H4 (cell line): ENCODE measurements at regions not wholly inside any gene's neighbourhood (a gene's known extent, or its start where the extent isn't known, plus 50 kb on each side); places are given as distances from the start of the nearest gene placed in this dataset.

Experiments
- DNase-seq: peaks from one replicate; pipeline ENCODE4 v3.0.0-alpha.2; 2015; ENCODE audit warnings: low spot score

- DNase-seq = no peak
These were observed 186.1 kb downstream of the MN1 start for GRCh38 chr22:27615408-27615807.

DNA sequence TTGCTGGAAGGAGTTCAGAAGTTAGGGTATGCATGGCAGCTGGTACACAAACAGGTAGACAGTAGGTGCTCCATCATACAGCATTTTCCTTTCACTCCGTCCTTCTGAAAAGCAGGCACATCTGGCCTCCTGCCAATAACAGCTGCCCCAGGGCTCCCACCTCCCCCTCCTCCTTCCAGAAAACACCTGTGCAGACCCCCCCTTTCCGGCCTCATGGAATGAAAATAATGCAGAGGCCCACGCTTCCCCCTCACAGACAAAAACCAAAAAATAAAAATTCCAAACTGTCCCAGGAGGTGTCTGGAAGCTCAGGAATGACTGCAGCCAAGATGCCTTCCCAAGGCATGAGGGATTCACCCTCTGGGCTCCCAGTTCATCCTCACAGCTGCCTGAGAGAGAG lies 185.5 kb downstream of the MN1 start:
- no peak for DNase-seq

- DNase-seq = no peak
These were observed 184.2 kb downstream of the MN1 start for GRCh38 chr22:27617214-27617881.

DNA sequence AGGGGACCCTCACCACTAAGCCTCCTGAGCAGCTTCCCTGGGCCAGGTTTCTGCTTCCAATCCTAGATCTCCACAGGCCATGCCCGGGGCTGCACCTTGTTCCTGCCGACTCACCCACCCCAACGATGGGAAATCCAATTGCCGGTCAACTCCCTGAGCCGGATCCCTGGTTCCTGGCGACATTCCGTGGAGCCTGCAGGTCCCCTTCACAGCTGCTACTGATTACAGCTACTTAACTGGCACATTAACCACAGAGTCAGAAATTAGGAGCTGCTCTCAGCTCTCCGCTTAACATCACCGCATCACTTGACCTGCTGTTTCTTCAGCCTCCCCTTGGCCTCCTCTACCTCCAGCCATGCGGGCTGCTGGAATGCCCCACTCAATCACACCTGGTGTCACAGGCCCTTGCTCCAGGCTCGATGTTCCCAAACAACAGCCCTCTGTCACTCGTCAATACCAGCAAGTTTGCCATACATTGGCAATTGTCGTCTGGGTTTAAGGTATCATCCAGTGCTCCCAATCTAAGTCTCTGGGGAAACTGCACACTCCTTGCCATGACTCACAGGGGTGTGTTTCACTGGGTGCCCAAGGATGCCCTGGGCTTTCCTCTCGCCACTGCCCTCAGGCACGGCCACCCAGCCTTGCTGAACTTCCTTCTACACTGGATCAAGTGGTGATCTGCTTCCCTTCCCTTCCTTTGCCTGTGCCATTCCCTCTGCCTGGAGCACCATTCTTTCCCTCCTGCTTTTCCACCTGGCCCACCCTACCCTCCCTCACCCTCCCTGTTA lies 181.0 kb downstream of the MN1 start:
- DNase-seq = no peak

GRCh38 chr22:27621486-27622070 lies 180.0 kb downstream of the MN1 start:
- no peak for DNase-seq

- no peak for DNase-seq
These were observed 177.5 kb downstream of the MN1 start for GRCh38 chr22:27624042-27624441.

DNA sequence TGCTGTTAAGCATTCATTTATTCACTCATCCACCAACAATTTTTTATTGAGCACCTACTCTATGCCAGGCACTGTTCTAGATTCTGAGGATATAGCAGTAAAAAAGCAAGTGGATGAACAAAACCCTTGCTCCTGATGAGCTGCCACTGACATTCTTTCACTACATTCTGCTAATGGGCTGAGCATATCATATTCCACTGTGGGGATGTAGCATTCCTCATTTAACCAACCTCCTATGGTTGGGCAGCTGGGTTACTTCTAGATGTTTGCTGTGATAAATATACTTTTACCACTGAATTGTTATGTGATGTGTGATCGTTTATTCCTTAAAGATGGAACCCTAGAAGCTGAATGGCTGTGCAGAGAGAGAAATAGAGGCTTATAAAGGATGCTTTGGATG lies 176.9 kb downstream of the MN1 start:
- DNase-seq = peak; percentile 11

DNA sequence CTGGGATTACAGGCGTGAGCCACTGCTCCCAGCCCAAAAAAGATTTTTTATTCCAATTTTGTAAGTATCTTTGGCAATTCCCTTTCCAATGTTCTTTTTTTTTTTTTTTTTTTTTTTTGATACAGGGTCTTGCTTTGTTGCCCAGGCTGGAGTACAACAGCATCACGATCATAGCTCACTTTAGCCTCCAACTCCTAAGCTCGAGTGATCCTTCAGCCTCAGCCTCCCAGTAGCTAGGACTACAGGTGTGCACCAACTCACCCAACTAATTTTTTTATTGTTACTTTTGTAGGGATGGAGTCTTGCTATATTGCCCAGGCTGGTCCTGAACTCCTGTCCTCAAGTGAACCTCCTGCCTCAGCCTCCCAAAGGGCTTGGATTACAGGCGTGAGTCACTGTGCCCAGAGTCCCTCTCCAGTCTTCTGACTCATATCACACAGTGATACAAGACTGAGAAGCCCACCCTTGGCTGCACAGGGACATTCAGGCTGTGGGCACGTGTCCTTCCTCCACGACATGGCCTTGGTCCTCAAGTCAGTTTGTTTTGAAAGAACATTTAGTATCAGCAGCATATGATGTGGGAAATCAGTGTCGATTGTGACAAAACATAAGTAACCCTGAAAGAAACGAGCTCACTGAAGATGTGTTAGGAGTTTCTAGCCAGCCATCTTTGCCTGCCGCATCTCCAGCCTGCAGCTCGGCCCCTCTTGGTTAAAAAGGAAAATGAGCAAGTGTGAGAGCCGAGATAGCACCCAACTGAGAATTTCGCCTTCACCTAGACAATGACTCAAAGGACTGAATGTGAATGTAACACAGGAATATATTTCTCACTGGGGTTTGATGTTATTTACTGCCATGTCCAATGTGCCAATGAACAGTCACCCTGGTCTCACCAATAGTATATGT lies 175.5 kb downstream of the MN1 start:
- no peak for DNase-seq

GRCh38 chr22:27626675-27627443 lies 174.7 kb downstream of the MN1 start:
- no peak for DNase-seq

GRCh38 chr22:27627444-27627833 lies 174.1 kb downstream of the MN1 start:
- no peak for DNase-seq

- no peak for DNase-seq
These were observed 173.7 kb downstream of the MN1 start for GRCh38 chr22:27627901-27628300.

- DNase-seq = no peak
These were observed 173.2 kb downstream of the MN1 start for GRCh38 chr22:27628341-27628740.

- DNase-seq = no peak
These were observed 172.5 kb downstream of the MN1 start for GRCh38 chr22:27628891-27629631.

DNA sequence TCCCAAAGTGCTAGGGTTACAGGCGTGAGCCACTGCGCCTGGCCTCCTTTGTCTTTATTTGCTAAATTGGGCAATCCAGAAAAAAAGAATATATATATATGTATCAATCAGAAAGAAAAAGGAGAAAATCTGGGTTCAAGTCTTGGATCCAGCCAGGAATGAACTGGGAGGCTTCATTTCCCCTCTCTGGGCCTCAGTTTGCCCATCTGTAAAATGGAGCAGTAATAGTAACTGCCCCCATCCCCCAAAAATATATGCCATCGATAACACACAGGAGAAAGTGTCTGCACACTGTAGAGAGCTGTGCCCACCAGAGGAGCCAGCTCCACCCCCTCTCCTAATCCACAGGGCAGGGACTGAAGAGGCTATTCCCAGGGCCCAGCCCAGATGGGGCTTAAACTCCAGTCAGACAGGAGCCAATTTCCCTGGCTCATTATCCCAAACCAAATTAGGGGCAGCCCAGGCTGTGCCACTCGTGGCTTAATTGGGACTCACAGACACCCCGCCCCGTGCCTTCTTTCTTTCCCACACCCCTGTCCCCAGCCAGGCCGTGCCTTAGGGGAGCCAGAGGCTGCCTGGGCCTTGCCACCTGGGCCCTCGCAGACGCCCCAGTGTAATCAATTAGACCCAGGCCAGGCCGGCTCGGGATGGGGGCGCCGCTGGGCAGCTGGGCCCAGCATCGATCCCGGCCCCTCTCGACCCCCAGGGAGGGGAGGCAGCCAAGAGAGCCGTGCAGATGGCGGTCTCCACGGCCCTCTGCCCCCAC lies 171.5 kb downstream of the MN1 start:
- no peak for DNase-seq

DNA sequence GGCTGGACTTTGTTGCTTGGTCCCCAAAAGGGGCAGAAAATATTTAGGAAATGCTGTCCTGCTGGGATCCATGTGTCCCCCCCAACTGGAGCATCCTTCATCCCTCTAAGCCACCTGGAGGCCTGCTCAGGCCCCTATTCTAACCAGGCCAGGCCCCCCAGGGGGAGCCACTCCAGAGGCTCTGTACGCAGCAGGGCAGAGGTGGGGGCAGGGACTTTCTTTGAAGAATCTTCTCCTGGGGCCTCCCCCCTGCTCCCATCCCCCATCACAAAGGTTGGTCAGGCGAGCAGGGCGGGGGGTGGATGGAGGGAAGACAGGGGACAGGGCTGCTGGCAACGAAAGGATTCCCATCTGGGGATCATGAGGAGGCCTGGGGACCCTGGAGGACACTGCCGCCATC lies 170.8 kb downstream of the MN1 start:
- no peak for DNase-seq

DNA sequence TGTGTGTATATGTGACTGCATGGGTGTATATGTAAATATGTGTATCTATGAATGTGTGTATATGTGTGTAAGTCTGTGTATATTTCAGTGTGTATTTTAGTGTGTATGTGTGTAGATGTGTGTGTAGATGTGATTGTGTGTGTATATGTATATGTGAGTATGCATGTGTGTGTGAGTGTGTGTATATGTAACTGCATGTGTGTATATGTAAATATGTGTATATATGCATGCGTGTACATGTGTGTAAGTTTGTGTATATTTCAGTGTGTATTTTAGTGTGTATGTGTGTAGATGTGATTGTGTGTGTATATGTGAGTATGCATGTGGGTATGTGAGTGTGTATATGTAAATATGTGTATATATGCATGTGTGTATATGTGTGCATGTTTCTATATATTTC lies 169.9 kb downstream of the MN1 start:
- no peak for DNase-seq

DNA sequence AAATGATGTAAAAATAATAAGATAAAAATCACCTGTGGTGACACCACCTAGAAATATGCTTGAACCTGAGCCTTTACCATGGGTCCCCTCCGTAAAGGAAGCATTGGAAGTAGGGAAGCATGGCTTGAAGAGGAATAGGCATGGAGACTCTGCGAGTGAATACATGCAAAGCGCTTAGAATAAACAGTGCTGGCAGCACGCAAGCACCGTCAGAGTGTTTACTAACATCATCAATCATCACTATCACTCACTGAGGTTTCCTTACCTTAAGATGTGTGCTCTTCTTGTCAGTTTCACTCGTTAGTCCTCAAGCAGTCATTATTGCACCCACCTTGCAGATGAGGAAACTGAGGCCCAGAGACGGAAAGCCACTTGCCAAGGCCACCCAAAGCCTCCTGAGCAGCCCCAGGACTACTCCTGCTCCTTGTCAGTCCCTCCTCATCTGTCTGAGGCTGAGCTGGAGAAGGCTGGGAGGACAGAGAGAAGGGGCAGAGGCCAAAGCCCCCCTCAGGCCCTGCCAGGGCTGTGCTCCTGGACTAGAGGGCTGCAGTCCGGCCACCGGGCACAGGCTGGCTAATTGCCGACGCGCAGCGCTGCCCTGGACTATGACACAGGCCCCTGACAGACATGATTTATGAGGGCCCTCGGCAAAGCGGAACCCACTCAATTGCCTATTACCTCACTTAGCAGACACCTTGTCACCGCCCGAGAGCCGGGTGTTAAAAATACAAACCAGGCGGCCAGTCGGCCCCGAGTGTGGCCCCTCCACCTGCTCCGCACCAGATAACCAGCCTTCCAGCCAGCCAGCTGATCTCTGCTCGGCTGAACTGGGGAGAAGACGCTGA lies 168.9 kb downstream of the MN1 start:
- DNase-seq = no peak

GRCh38 chr22:27633296-27633871 lies 168.2 kb downstream of the MN1 start:
- DNase-seq = no peak
